GM12865 (cell line): ENCODE measurements at regions not wholly inside any gene's neighbourhood (a gene's known extent, or its start where the extent isn't known, plus 50 kb on each side); places are given as distances from the start of the nearest gene placed in this dataset.

ENCODE experiments used
- DNase-seq: peaks from one replicate; pipeline ENCODE4 v3.0.0; 2010; ENCODE audit warnings: low read depth
- H3K4me3 ChIP-seq: 2 replicates; pipeline ENCODE4 v1.5.1; 2011; ENCODE audit warnings: mild to moderate bottlenecking, low read depth, low read length, control low read depth
- CTCF ChIP-seq: IDR thresholded peaks from 2 replicates; pipeline ENCODE4 v1.5.1; 2011; ENCODE audit warnings: low read length, control low read depth, low read depth, inconsistent platforms; ENCODE audit not compliant: insufficient read depth; ENCODE audit errors: missing control alignments

GRCh38 chr2:239898292-239898925 is 126.7 kb downstream of the NDUFA10 start:
- no peak for DNase-seq
- H3K4me3 ChIP-seq: no peak overlapping the region
- no peak for TF ChIP-seq CTCF

- no peak overlapping the region for H3K4me3 ChIP-seq
- no peak for DNase-seq
- TF ChIP-seq CTCF: no peak
Measured at GRCh38 chr2:239897596-239898235, 127.4 kb downstream of the NDUFA10 start.

GRCh38 chr2:239896075-239896474 is 129.1 kb downstream of the NDUFA10 start:
- H3K4me3 ChIP-seq: no peak overlapping the region
- no peak for TF ChIP-seq CTCF
- DNase-seq: no peak

DNA sequence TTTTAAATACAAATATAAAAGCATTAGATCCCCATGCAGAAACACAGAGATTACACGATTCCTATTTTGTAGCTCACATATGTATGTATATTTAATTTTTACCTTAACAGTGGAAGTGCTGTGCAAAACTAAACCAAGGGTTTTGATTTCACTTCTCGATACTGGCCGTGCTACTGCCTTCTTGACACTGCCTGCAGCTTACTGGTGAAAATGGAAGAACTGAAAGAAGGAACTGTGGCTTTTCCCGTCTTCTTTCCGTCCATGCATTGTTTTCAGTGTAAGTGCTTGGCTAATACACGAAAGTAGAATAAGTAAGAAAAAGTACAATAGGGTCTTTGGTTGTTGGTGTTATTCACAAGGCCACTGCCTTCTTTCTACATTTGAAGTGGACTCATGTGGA is 129.5 kb downstream of the NDUFA10 start:
- DNase-seq: no peak
- TF ChIP-seq CTCF: no peak
- H3K4me3 ChIP-seq: no peak overlapping the region

DNA sequence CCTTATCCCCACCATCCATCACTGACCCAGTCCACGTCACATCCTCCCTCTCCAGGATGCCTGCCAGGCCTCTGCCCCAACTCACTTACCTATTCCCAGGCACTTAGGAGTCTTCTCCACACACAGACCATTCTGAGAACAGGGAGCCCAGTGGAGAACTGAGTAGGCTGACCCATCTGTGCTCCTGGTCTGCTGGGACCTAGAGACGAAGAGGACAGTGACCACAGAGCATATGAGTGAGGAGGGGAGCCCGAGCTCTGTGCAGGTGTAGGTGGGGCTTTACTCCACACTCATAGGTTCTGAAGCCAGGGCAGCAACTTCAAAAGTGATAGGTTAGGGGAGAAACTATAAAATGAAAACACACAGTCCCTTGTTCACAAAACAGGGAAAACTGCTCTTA is 130.0 kb downstream of the NDUFA10 start:
- TF ChIP-seq CTCF: no peak
- no peak for DNase-seq
- no peak overlapping the region for H3K4me3 ChIP-seq

DNA sequence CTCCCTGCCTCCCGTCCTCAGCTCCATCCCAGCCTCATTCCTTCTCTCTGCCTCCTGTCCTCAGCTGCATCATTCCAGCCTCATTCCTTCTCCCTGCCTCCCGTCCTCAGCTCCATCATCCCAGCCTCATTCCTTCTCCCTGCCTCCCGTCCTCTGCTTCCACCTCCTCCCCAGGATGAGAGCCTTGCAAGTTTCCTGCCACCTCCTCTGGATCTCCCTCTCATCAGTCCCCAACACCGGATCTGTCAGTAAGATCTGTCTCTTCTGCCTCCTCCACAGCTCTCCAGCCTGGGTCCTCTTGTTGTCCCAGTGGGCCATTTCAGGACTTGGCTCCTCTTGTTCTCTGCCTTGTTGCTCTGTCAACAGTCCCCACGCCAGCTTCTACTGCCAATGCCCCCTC is 130.9 kb downstream of the NDUFA10 start:
- DNase-seq: no peak
- no peak overlapping the region for H3K4me3 ChIP-seq
- no peak for TF ChIP-seq CTCF

DNA sequence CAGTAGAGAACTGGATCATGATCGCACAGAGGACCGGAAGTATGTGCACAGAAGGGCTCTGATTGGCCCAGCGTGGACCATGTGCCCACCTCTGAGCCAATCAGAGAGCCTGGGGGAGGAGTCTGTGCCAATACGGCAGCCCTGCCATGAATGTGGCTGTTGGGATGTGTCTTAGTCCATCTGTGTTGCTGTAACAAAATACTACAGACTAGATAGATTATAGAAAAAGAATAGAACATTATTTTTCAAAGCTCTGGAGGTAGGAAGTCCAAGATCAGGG is 132.0 kb downstream of the NDUFA10 start:
- H3K4me3 ChIP-seq: no peak overlapping the region
- no peak for TF ChIP-seq CTCF
- no peak for DNase-seq
